NCI-H2029 (cell line): ENCODE measurements at regions not wholly inside any gene's neighbourhood (a gene's known extent, or its start where the extent isn't known, plus 50 kb on each side); places are given as distances from the start of the nearest gene placed in this dataset.
"Not testable (repeated sequence)": the region's sequence is repeated elsewhere in the genome, so short reads cannot be mapped to it uniquely, and the experiment has no call there.

Experiments used
- DNase-seq: peaks from one replicate; lab custom pipeline; 2025; lab: John Stamatoyannopoulos, UW

- no peak for DNase-seq
These were observed 264.9 kb downstream of the TSN start for GRCh38 chr2:122020377-122020776.

DNA sequence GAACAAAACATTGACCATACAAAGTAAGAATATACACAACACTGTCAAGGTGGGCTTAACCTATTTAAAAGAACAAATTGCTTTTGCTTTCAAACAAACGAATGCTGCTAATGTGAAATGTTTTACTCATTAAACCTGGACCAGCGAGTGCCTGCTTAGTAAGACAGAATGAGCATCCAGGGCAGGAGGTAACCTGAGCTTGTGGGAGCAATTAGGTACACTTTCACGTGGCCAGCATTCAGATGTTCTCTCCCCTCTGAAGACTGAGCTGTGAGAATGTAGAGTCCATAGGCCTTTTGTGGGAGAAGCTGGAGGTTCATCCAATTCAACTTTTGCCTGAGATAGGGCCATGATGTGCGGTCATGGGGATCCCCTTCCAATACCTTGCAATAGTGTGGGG, 266.5 kb downstream of the TSN start:
- DNase-seq: no peak

DNA sequence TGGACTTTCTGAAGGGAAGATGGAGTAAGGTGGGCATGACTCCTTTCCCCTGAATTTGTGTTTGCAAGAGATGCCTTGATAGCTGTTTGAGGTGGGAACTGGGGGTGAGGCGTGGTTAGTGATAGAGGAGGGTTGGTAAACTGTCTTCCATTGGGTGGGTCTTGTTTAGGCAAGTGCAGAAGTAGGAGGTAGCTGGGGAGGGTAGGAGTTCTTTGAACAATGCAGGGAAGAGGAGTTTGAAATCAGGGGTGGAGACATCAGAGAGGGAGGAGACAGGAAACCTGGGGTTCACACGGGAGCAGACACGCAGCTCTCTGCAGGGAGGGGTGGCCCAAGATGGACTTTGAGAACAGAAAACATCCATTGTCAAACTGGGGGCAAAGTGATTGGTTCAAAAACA, 267.1 kb downstream of the TSN start:
- DNase-seq: no peak

DNA sequence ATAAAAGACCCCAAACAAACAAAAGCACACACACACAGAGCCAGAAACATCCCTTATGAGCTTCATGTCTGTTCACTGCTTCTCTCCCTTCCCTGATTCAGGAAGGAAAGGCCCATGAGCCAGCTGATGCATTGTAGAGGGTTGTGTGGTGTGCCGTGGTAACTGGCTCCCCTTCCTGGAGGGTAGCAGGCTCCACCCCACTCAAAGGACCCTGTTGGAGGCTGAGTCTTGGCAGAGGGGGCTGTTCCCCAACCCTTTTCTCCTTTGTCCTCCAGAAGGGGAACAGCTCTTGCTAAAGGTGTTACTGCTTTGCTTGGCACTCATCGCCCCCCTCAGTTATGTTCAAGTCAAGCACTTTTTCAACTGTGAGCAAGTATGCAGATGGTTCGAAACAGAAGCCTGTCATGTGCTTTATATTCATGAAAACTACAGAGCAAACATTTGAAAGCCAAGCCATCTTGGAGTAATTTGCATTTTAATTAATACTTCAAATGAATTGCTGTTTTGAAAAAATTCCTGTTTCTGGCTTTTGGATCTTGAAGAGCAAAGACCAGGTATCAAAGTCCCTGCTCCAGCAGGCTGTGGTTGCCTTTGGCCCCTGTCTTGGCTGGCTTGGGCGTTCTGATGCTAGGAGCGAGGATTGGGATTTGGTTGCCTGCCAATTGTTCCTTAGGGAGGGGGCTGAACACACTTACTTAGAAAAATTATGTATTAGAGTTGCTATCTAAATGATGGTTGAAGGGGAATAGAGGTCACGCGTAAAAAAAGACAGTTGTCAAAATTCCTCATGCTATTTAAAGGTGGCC, 267.8 kb downstream of the TSN start:
- DNase-seq: no peak

- DNase-seq: no peak
These were observed 272.2 kb downstream of the TSN start for GRCh38 chr2:122027510-122028217.

DNA sequence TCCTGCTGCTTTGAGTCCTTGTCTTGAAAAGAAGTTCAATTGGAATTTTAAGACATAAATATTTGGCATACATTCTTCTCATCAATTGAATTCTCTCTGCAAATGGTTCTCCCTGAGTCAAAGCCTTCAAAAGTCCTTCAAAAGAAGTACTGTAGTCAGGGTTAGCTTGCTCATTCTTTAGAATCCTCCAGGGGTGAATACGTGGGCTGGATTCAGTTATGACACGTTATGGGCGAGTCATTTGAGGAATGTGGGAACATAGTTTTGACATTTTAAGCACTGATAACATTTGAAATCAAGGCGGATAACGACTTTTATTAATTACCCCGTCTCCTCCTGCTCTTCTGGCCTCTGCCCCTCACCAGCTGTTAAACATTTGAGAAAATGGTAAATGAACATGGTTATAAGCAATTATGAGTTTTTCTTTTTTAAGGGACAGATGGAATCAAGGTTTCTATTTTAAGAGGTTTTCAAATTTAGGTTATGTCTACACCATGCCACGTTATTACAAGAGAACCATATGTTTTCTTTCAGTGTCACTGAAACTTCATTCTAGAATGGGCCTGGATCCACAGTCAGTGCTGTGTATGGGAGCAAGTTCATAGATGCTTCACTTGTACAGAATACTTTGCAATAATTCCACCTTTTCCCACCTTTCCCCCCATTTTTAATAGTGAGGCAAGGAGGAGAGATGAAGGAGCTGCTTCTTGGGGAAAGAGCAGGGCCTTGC, 273.1 kb downstream of the TSN start:
- DNase-seq: no peak

DNA sequence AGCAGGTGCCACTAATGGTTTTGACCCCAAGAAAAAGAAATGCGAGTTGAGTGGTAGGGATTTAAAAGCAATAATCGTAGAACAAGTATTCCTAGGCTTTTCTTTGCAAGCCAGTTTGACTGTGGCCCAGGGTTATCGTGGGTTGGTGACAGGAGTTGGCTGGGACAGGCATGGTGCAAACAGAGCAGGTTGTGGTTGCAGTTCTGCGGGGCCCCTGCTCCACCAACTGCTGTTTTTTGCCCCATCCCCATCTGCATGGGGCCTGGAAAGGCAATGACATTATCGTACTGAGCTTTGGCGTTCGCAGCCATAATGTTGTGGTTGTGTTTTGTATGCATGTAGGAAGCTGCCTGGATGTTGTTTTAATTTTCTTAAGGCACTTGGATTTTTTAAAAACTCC, 274.0 kb downstream of the TSN start:
- no peak for DNase-seq

- no peak for DNase-seq
These were observed 274.5 kb downstream of the TSN start for GRCh38 chr2:122029945-122030344.

DNA sequence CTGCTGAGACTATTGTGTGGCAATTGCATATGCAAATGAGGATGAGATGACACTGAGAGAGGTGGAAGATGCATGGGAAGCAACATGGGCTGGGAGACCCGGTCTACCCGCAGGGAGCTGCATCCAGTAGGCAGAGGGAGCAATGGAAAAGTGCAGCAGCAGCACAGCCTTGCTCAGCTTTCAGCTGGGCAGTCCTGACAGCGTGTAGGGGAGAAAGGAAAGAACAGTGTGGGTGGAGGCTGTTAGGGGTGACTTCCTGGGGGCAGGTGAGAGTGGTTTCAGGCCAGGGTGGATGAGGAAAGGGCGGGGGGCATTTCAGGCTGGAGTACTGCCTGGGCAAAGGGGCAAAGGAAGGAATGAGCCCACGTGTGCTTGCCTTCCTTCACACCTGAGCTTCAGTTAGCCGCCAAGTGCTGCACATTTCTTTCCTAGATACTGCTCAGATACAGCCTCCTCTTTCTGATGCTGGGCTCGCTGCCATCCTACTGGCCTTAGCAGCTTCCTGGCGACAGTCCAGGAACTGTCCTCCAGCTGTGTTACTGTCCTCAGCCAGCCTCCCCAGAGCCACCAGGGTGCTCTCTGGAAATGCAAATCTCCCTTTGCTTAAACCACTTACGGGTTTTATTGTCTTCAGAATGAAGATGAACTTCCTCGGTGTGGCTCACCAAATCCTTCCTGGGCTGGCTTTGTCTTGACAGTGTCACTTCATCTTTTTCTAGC, 276.3 kb downstream of the TSN start:
- peak; percentile 57 for DNase-seq

DNA sequence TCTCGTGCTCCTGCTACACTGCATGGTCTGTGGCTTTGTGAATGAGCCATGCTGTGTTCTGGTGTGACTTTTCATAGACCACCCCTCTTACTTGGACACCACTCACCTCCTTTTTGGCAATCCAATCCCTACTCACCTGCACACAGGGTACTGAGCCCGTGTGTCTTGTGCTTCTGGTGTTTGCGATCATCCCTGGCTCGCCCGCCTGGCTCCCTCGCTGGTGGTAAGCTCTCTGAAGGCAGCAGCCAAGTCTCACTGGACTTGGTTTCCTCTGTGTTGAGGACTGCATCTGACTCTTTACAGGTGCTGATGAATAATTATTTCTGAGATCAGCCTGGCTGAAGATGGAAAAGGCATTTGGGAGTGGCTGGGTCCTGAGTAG, 276.8 kb downstream of the TSN start:
- no peak for DNase-seq

DNA sequence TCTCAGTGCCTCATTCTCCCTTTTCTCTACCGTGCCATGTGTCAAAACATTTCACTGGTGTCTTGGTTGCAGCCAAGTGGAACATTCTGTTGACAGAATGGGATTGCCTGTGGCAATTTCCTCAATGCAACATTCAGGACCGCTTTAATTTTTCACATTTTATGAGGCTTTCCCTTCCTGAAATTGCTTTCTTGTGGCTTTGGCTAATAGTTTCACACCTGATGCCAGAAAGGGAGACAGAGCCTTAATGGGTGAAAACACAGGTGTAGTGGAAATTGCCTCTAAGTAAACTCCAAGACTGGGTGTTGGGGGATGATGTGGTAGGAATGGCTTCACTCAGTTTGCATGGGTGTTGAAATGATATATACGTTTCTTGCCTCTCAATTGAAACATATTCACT, 278.3 kb downstream of the TSN start:
- no peak for DNase-seq

DNA sequence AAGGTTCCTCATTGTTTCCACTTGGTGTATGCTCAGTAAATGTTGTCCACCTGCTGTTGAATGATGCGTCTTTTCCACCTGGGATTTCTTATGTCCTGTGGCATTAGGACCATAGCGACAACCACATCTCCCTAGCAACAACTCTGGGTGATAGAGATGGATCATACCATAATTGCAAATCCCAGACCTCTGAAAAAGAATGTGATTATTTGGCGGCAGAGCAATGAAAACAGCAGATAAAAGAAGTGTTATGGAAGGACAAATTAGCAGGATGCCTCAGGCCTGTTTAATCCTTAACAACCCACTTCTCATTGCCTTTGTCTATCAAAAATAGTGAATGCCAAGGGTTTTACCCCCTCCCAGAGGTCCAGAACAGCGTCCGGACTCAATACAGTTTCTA, 278.9 kb downstream of the TSN start:
- no peak for DNase-seq

DNA sequence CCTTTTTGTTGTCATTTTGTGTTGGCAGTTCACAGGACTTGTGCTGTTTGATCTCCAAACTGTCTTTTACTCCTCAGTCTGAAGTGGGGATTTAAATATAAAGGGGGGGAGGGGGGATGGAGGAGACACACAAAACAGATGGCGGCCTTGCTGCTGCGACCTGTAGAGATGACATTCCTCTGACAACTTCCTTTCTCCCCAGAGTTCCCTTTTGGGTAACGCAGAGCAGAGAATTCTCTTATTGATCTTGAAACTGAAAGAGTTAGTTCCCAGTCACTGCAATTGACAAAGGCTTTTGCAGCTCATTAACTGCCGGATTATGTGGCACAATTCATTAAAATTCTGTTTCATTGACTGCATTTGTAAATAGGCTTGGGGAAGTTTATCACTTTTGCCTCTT, 279.3 kb downstream of the TSN start:
- DNase-seq: no peak

DNA sequence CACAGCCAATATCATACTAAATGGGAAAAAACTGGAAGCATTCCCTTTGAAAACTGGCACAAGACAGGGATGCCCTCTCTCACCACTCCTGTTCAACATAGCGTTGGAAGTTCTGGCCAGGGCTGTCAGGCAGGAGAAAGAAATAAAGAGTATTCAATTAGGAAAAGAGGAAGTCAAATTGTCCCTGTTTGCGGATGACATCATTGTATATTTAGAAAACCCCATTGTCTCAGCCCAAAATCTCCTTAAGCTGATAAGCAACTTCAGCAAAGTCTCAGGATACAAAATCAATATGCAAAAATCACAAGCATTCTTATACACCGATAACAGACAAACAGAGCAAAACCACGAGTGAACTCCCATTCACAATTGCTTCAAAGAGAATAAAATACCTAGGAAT, 283.4 kb downstream of the TSN start:
- not testable (repeated sequence) for DNase-seq

DNA sequence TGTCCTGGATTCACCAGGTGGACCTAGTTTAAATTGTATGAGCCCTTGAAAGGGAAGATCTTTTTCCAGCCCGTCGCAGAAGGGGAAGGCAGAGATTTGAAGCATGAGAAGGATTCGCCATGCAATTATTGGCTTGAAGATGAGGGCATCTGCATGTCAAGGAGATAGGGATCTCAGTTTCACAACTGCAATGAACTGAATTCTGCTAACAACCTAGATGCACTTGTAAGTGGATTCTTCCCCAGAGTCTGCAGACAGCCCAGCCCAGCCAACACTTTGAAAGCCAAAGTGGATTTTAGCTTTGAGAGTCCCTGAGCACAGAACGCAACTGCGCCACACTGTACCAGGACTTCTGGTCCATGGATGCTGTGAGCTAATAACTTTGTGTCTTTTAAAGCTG, 286.0 kb downstream of the TSN start:
- DNase-seq: no peak

- DNase-seq: not testable (repeated sequence)
These were observed 296.2 kb downstream of the TSN start for GRCh38 chr2:122051659-122052058.

DNA sequence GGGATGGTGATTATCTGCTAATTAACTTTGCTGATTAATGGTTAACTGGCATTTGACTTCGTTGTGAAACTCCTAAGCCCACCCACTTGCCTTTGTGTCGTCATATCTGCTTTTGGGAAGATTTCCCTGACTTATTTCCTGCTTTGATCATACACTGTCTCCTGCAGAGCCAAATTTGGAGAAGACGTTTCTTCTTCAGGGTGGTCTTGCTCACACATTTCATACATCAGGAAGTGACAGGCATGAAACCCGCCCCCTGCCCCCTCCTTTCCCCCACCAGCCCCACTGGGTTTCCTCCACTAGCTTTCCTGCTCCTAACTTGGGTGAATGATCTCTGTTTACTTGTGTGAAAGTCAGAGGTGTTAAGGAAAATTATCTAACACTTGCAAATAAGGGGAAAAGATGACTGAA, 300.1 kb downstream of the TSN start:
- no peak for DNase-seq

DNA sequence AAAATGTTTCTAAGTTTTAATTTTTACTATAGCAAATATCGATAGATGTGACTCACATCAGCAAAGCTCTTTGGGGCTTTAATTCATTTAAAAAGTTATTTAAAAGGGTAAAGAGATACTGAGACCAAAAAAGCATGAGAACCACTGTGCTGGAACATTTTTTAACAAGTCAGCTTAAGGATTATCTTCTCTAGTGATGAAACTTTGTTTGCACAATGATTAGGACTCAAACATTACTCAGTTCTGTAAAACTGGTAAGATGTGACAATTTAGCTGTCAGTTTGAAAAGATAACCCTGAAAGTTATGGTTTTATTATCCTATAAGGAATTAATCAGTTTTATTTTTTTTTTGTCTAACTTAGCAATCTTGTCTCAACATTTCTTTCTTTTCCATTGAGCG, 301.4 kb downstream of the TSN start:
- DNase-seq: no peak

GRCh38 chr2:122061206-122061605, 305.8 kb downstream of the TSN start:
- DNase-seq: no peak

- no peak for DNase-seq
These were observed 306.4 kb downstream of the TSN start for GRCh38 chr2:122061831-122062230.

DNA sequence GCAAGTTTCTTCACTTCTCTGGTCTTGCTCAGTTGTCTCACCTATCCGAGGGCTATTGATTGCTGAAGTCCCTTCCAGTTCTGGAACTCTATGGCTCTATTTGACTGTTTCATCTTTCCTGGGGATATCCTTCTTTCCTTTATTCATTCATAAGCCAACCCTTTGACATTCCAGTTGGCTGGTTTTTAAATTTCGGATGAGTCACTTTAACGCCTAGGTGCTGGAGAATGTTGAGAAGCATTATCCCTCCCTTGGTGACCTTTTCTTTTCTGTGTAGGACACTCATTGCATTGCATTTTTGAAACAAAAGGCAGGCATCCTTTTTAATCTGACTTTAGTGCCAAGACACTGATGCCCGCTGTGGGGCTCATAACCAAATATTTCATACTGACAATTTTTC, 307.1 kb downstream of the TSN start:
- no peak for DNase-seq

- no peak for DNase-seq
These were observed 308.3 kb downstream of the TSN start for GRCh38 chr2:122063716-122064115.
